ENCODE measurements at regions not wholly inside any gene's neighbourhood (a gene's known extent, or its start where the extent isn't known, plus 50 kb on each side); places are given as distances from the start of the nearest gene placed in this dataset.

DNA sequence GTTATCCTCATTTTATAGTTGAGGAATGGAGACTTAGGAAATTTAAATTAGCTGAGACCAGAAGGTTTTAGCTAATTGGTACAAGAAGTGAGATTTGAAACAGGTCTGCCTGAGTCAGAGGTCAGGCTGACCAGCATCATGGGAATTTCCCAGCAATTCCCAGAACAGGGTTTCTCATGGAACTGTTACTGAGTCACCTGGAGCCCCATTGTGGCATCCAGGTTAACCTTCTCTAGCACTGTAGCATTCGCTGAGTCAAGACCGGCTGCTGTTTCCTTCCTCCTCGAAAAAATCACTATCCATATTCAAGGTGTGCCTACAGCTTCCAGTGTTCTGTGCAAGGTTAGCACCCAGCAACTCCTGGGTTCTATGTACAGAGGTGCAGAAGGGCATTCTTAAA is 238.0 kb upstream of the MAN1A1 start:
- TF ChIP-seq POLR2AphosphoS5 (IDR thresholded peaks at IDR 0.05; ENCODE audit: low read depth) (no peak), GABPA (IDR thresholded peaks at IDR 0.05; ENCODE audit: low read depth) (no peak)
- TF ChIP-seq, protein P1, sequence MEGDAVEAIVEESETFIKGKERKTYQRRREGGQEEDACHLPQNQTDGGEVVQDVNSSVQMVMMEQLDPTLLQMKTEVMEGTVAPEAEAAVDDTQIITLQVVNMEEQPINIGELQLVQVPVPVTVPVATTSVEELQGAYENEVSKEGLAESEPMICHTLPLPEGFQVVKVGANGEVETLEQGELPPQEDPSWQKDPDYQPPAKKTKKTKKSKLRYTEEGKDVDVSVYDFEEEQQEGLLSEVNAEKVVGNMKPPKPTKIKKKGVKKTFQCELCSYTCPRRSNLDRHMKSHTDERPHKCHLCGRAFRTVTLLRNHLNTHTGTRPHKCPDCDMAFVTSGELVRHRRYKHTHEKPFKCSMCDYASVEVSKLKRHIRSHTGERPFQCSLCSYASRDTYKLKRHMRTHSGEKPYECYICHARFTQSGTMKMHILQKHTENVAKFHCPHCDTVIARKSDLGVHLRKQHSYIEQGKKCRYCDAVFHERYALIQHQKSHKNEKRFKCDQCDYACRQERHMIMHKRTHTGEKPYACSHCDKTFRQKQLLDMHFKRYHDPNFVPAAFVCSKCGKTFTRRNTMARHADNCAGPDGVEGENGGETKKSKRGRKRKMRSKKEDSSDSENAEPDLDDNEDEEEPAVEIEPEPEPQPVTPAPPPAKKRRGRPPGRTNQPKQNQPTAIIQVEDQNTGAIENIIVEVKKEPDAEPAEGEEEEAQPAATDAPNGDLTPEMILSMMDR (IDR thresholded peaks at IDR 0.05; ENCODE audit: insufficient read depth, low read length), result no peak
- TF ChIP-seq, protein P2, sequence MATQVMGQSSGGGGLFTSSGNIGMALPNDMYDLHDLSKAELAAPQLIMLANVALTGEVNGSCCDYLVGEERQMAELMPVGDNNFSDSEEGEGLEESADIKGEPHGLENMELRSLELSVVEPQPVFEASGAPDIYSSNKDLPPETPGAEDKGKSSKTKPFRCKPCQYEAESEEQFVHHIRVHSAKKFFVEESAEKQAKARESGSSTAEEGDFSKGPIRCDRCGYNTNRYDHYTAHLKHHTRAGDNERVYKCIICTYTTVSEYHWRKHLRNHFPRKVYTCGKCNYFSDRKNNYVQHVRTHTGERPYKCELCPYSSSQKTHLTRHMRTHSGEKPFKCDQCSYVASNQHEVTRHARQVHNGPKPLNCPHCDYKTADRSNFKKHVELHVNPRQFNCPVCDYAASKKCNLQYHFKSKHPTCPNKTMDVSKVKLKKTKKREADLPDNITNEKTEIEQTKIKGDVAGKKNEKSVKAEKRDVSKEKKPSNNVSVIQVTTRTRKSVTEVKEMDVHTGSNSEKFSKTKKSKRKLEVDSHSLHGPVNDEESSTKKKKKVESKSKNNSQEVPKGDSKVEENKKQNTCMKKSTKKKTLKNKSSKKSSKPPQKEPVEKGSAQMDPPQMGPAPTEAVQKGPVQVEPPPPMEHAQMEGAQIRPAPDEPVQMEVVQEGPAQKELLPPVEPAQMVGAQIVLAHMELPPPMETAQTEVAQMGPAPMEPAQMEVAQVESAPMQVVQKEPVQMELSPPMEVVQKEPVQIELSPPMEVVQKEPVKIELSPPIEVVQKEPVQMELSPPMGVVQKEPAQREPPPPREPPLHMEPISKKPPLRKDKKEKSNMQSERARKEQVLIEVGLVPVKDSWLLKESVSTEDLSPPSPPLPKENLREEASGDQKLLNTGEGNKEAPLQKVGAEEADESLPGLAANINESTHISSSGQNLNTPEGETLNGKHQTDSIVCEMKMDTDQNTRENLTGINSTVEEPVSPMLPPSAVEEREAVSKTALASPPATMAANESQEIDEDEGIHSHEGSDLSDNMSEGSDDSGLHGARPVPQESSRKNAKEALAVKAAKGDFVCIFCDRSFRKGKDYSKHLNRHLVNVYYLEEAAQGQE (IDR thresholded peaks at IDR 0.05; ENCODE audit: insufficient replicate concordance, low read depth), result no peak

Data from HL-60 (cell line).